Activated naive CD4-positive, alpha-beta T cell (primary cell): ENCODE measurements at regions not wholly inside any gene's neighbourhood (a gene's known extent, or its start where the extent isn't known, plus 50 kb on each side); places are given as distances from the start of the nearest gene placed in this dataset.

ENCODE experiments used
- DNase-seq, 4 experiments: peaks; one replicate each; lab custom pipeline; 2025; lab: John Stamatoyannopoulos, UW

DNA sequence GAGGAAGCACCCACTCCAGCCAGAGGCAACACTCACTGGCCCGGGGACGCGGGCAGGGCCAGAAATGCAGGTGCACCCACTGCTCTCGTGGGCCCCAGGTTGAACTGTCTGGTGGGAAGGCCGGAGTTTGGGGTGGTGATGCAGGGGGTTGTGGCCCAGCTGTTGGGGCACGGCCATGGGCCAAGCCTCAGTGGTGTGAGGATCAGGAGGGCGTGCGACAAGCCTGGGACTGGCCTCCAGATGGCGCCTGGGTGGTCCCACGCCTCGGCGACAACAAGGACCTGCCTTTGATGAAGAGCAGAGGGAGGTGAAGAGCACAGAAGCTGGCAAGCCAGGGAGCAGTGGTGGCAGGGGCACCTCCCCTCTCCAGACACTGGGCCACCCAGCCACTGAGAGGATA, 240.8 kb downstream of the BRD1 start:
- no peak for DNase-seq

- no peak for DNase-seq
Observed at GRCh38 chr22:49586244-49586748, 241.4 kb downstream of the BRD1 start.

- no peak for DNase-seq
Observed at GRCh38 chr22:49585461-49586243, 242.0 kb downstream of the BRD1 start.

DNA sequence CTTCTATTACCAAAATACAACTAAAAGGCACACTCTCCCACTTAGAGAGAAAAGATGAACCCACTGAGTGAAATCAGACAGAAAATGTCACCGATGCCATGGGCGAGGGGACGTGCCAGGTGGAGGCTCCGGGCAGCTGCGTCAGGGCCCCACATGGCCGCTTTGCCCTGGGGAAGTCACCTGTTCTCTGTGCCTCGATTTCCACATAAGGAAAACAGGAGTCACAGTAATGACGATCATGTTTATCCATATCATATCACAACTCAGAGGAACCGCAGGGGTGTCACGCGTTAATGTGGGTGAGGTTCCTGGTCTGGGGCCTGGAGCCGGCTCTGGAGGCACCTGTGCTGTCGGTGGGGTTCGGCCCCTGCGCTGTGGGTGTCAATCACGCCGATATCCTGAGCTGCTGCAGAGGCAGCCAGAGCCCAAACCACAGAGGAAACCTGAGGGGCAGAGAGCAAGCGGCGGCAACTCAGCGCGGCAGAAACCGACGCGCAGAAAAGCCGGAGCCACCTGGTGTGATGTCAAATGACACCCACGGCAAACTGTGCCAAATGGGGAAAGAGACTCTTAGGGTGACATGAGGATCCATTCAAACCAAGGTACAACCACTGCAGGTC, 243.7 kb downstream of the BRD1 start:
- DNase-seq: no peak

DNA sequence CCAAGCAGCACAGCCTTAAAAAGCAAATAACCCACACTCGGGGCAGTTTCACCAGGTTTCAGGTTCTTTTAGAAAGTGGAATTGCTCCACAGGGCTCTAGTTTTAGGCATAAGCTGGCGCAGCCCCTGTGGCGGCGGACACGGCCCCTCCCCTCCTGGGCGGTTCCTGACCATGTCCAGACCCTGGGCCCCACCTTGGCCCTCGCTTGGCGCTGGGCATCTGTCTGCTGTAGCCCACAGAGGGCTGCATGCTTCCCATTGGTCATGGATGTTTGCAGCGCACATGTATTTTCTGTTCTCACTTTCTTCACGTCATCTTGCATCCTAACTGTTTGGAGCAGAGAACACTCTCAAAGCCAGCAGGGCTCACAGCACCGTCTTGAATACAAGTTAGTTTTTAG, 244.3 kb downstream of the BRD1 start:
- no peak for DNase-seq

GRCh38 chr22:49582678-49583077, 245.0 kb downstream of the BRD1 start:
- DNase-seq: no peak

DNA sequence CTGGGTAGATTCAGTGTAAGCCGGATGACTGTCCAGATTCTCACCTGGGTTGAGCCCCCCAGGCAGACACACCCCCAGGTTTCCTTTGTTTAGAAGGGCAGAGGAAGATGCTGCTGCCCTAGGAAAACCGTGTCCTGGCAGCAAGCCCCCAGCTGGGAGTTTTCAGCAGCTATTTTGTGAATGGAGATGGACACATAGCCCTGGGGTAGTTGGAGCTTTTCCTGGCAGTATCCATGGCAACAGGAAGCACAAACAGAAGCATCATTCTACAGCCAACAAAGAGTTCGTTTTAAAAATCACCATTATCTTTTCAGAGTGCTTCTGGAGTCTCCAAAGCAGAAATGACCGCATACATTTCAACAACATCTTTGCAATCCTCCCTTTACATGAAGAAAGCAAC, 245.5 kb downstream of the BRD1 start:
- no peak for DNase-seq

- DNase-seq: no peak
Observed at GRCh38 chr22:49580024-49580423, 247.6 kb downstream of the BRD1 start.

GRCh38 chr22:49577168-49578060, 250.3 kb downstream of the BRD1 start:
- no peak for DNase-seq

DNA sequence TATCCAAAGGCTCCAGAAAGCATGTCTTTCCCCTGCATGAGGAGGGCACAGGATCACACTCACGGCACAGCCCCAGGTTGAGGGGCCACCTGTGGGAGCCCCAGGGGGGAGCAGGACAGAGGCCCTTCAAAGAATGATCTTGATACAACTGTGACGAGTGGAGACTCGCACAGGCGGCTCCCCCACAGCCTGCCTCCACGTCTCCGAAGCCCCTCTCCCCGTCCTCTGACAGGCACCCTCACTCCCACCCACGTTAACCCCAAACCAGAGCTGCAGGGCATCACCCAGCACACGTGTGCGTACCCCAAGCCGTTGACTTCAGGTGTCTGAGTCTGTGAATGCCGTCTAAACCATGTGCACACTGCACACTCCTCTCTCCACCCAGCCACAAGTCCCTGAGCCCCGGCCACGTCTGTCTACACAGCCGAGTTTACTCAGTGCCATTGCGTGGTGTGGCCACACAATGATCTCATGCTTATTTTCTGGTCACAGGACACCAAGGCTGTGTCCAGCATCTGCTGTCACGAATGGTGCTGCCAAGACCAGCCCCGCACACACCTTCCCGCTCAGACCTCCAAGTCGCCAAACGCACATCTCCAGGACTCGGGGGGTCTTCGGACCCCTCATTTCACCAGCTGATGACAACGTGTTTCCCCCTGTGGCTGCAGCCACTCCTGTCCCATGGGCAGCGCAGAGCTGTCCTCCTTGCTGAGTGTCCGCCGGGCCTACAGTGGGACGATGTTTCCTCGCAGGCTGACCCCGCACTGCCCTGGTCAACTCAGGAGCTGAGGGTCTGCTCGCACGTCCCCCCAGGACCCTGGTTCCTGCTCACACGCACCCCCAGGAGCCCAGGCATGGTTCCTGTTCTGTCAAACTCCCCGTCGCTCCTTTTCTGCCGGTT, 251.2 kb downstream of the BRD1 start:
- DNase-seq: no peak

DNA sequence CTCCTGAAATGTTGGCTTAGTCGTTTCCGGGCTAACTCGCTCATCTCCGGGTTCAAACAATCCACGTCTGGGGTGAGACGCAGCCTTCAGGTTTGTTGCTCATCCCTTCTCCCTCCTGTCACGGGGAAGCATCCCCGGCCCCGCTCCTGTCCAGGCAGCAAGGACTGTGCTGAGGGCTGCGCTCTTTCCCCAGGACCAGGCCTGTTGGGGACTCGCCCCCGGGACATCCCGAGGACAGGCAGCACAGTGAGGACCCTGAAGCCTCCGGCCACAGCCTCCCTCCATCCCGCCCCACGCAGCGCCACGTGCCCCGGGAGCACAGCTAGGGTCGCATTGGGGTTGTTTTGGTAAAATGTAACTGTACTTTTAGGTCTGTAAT, 252.0 kb downstream of the BRD1 start:
- no peak for DNase-seq

- DNase-seq: no peak
Observed at GRCh38 chr22:49574881-49575702, 252.6 kb downstream of the BRD1 start.

DNA sequence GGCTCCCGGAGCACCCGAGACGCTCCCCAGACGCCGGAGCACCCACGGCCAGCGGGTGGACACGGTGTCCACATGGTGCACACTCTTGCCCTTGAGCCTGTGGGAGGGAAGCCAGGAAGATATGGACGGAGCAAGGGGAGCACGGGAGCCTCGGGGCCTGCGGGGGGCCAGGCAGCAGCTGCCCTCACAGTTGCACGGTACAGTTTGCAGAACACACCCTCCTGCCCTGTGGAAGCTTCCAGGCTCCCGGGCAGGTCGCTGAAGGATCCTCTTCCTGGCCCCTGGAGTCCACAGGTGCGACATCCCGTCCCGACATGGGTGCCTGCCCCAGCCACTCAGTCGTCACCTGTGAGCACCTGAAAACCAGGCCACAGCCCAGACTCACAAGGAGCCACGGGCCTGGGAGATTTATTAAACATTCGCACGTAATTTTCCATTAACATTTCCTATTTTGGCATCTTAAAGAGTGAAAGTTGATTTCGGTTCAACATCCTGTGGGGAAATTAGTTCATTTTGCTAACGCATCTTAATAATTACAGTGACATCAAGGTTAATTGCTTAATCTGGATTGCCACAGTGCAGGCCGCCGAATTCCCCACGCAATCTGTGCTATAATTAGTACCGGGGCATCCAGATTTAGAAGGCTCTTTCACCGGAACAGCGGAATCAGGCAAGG, 253.3 kb downstream of the BRD1 start:
- no peak for DNase-seq

- no peak for DNase-seq
Observed at GRCh38 chr22:49573109-49573765, 254.4 kb downstream of the BRD1 start.

DNA sequence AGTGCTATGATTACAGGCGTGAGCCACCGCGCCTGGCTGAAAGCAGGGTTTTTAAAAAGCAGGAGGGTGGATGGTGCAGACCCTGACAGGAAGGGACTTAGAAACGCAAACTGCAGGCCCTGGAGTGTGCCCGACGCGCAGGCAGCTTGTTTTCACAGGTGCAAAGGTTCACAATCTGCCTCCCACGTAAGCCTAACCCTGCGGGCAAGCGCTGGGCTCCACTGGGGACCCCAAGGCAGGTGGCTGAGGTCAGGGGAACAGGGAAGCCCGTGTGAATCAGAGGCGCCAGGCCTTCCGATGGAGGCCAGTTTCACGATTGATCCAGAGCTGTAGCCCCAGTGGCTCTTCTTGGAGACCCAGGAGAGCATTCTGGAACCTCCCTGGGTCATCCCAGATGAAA, 256.3 kb downstream of the BRD1 start:
- DNase-seq: no peak

- DNase-seq: no peak
Observed at GRCh38 chr22:49570032-49570848, 257.4 kb downstream of the BRD1 start.

DNA sequence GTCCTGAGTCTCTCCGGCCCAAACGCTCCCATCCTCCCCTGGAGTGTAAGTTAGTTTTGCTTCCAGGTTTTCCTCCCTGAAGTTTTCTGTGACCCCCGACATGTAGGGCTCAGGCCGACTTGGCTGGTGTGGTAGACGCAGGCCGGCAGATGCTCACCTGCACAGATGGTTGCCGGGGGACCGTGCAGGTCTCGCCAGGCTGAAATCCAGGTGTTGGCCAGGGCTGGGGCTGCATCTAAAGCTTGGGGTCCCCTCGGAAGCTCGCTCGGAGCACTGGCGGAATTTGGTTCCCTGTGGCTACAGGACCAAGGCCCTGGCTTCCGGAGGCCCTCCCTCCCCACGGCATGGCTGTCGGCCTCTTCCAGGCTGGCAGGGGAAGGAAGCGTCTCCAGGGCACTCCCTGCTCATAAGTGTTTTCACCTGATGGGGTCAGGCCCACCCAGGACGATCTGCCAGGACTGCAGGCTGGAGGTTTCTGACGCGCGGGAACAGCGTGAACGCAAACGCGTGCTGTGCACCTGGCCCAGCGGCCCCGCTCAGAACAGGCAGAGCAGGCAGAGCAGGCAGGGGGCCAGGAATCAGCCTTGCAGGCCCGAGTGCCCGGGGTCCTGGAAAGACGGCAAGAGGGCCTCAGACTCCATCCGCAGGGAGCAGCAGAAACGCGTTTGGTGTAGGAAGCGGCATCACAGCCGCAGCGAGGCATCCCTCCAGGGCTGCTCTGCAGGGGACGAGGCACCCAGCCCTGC, 258.2 kb downstream of the BRD1 start:
- DNase-seq: no peak

DNA sequence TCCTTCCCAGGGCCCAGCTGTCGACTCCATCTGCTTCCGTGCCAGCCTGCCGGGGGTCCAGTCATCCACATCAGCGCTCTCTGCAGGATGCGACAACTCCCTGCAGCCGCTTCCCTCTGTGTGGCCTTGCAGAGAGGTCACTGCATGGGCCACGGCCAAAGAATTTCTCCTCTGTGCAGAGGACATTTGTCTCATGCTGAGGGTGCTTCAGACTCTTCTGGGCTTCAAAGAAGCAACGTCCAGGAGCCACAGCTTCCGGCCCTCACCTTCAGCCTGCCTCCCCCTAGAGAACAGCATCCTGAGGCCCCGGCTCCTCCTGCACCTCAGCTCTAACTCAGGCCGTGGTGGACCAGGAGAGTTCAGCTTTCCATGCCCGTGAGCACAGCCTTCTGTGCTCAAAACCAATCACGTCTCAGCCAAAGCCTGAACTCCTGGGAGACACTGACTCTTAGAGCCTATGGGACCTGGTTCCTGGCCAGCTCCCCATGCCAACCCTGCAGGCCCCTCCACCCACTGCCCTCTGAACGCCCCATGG, 258.9 kb downstream of the BRD1 start:
- no peak for DNase-seq
